Hippocampal formation (tissue), 2 donors: ENCODE measurements at regions not wholly inside any gene's neighbourhood (a gene's known extent, or its start where the extent isn't known, plus 50 kb on each side); places are given as distances from the start of the nearest gene placed in this dataset.

Experiments
- DNase-seq, 2 donors: peaks; one replicate each; lab custom pipeline; 2025; lab: John Stamatoyannopoulos, UW

GRCh38 chr2:19600506-19600905 lies 242.1 kb upstream of the OSR1 start:
- no peak for DNase-seq

GRCh38 chr2:19598971-19599370 lies 240.5 kb upstream of the OSR1 start:
- no peak for DNase-seq

GRCh38 chr2:19592197-19592596 lies 233.8 kb upstream of the OSR1 start:
- no peak for DNase-seq

- DNase-seq: no peak
Measured at GRCh38 chr2:19589791-19590190, 231.4 kb upstream of the OSR1 start.

- no peak for DNase-seq
Measured at GRCh38 chr2:19580830-19581229, 222.4 kb upstream of the OSR1 start.

- DNase-seq: no peak
Measured at GRCh38 chr2:19580264-19580663, 221.8 kb upstream of the OSR1 start.

GRCh38 chr2:19579461-19579860 lies 221.0 kb upstream of the OSR1 start:
- DNase-seq: no peak

- no peak for DNase-seq
Measured at GRCh38 chr2:19577723-19578122, 219.3 kb upstream of the OSR1 start.

- no peak for DNase-seq
Measured at GRCh38 chr2:19576411-19576810, 218.0 kb upstream of the OSR1 start.

GRCh38 chr2:19575641-19576040 lies 217.2 kb upstream of the OSR1 start:
- no peak for DNase-seq

- DNase-seq: no peak
Measured at GRCh38 chr2:19574778-19575260, 216.4 kb upstream of the OSR1 start.

- DNase-seq: no peak
Measured at GRCh38 chr2:19573784-19574183, 215.4 kb upstream of the OSR1 start.

- no peak for DNase-seq
Measured at GRCh38 chr2:19571773-19572172, 213.3 kb upstream of the OSR1 start.

GRCh38 chr2:19569300-19569791 lies 210.9 kb upstream of the OSR1 start:
- DNase-seq: no peak

GRCh38 chr2:19568809-19569208 lies 210.4 kb upstream of the OSR1 start:
- no peak for DNase-seq

- DNase-seq: no peak
Measured at GRCh38 chr2:19560785-19561184, 202.4 kb upstream of the OSR1 start.

GRCh38 chr2:19559596-19560240 lies 201.3 kb upstream of the OSR1 start:
- DNase-seq: no peak

GRCh38 chr2:19556648-19557047 lies 198.2 kb upstream of the OSR1 start:
- DNase-seq: no peak

- no peak for DNase-seq
Measured at GRCh38 chr2:19554520-19554919, 196.1 kb upstream of the OSR1 start.

GRCh38 chr2:19552270-19552669 lies 193.8 kb upstream of the OSR1 start:
- no peak for DNase-seq

GRCh38 chr2:19550750-19551149 lies 192.3 kb upstream of the OSR1 start:
- no peak for DNase-seq

- DNase-seq: no peak
Measured at GRCh38 chr2:19549821-19550220, 191.4 kb upstream of the OSR1 start.

- no peak for DNase-seq
Measured at GRCh38 chr2:19548116-19548515, 189.7 kb upstream of the OSR1 start.

- DNase-seq: no peak
Measured at GRCh38 chr2:19547321-19547720, 188.9 kb upstream of the OSR1 start.
